Retinal pigment epithelial cell (primary cell): ENCODE measurements at regions not wholly inside any gene's neighbourhood (a gene's known extent, or its start where the extent isn't known, plus 50 kb on each side); places are given as distances from the start of the nearest gene placed in this dataset.

ENCODE experiments used
- DNase-seq: peaks from one replicate; pipeline ENCODE4 v3.0.0-alpha.2; 2010; ENCODE audit warnings: low read depth
- H3K4me3 ChIP-seq: 2 replicates; pipeline ENCODE4 v1.5.1; 2011; ENCODE audit warnings: mild to moderate bottlenecking, low read length, control low read depth, moderate library complexity
- CTCF ChIP-seq: conservative IDR thresholded peaks from 2 replicates; pipeline ENCODE4 v1.5.1; 2011; ENCODE audit warnings: low read depth, low read length, control low read depth, inconsistent platforms

- TF ChIP-seq CTCF = no peak
- H3K4me3 ChIP-seq = no peak overlapping the region
- no peak for DNase-seq
Measured at GRCh38 chr14:89650077-89650978, 233.3 kb upstream of the FOXN3 start.

GRCh38 chr14:89649451-89650075 lies 232.5 kb upstream of the FOXN3 start:
- TF ChIP-seq CTCF = no peak
- no peak overlapping the region for H3K4me3 ChIP-seq
- no peak for DNase-seq

- no peak for TF ChIP-seq CTCF
- no peak overlapping the region for H3K4me3 ChIP-seq
- DNase-seq = no peak
Measured at GRCh38 chr14:89648924-89649323, 231.9 kb upstream of the FOXN3 start.

- no peak overlapping the region for H3K4me3 ChIP-seq
- no peak for TF ChIP-seq CTCF
- DNase-seq = no peak
Measured at GRCh38 chr14:89648510-89648909, 231.5 kb upstream of the FOXN3 start.

GRCh38 chr14:89646971-89647370 lies 229.9 kb upstream of the FOXN3 start:
- no peak for TF ChIP-seq CTCF
- DNase-seq = no peak
- H3K4me3 ChIP-seq = no peak overlapping the region

GRCh38 chr14:89644641-89645040 lies 227.6 kb upstream of the FOXN3 start:
- no peak for DNase-seq
- TF ChIP-seq CTCF = no peak
- H3K4me3 ChIP-seq = no peak overlapping the region
